ENCODE measurements at regions not wholly inside any gene's neighbourhood (a gene's known extent, or its start where the extent isn't known, plus 50 kb on each side); places are given as distances from the start of the nearest gene placed in this dataset.

- no peak for TF ChIP-seq MXI1 (IDR thresholded peaks at IDR 0.05; ENCODE audit: borderline replicate concordance, low read depth, low read length)
- TF ChIP-seq CTCF (conservative IDR thresholded peaks at IDR 0.05; ENCODE audit: low read depth, low read length) = no peak
- TF ChIP-seq CEBPB (IDR thresholded peaks at IDR 0.05; ENCODE audit: low read depth, low read length) = no peak
- TF ChIP-seq POLR2A (IDR thresholded peaks at IDR 0.05; ENCODE audit: low read depth, low read length) = no peak
- no peak for TF ChIP-seq RAD21 (IDR thresholded peaks at IDR 0.05; ENCODE audit: low read length)
- TF ChIP-seq ELK1 (IDR thresholded peaks at IDR 0.05; ENCODE audit: borderline replicate concordance, low read depth, low read length) = no peak
- no peak for TF ChIP-seq USF2 (IDR thresholded peaks at IDR 0.05; ENCODE audit: low read depth, low read length)
- TF ChIP-seq BHLHE40 (IDR thresholded peaks at IDR 0.05; ENCODE audit: low read depth, low read length) = no peak
- TF ChIP-seq MAZ (IDR thresholded peaks at IDR 0.05; ENCODE audit: borderline replicate concordance, low read depth, low read length) = no peak
- TF ChIP-seq RCOR1 (IDR thresholded peaks at IDR 0.05; ENCODE audit: insufficient replicate concordance, low read length) = no peak
- no peak for TF ChIP-seq RFX5 (IDR thresholded peaks at IDR 0.05; ENCODE audit: low read depth, low read length)
- no peak for TF ChIP-seq SMC3 (IDR thresholded peaks at IDR 0.05; ENCODE audit: low read depth, low read length)
Observed at GRCh38 chr11:10401256-10401655, 53.8 kb upstream of the AMPD3 start.

Measured in IMR-90 (cell line).